ENCODE measurements at regions not wholly inside any gene's neighbourhood (a gene's known extent, or its start where the extent isn't known, plus 50 kb on each side); places are given as distances from the start of the nearest gene placed in this dataset.

DNA sequence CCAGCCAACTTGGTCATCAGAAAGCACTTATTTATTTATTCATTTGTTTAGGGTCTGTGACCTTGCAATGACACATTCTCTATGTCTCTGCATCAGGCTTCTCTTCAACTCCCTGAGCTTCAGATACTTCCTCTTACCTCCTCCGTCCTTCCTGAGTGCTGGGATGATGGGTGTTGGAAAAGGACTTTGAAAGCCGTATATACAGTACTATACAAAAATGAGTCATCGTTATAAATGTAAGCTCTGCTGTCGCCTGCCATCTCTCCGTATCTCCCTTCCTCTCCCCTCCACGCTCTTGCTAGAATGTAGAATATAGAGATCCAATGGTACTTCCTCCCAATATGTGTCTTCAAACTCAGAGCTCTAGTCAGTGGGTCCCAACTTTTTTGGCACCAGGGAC is 91.9 kb upstream of the SALL4 start:
- no peak for ATAC-seq (ENCODE audit: low read depth in 2 of 2)
- H3K27ac ChIP-seq (ENCODE audit: insufficient read depth, low read length, poor library complexity, severe bottlenecking) = no peak overlapping the region

DNA sequence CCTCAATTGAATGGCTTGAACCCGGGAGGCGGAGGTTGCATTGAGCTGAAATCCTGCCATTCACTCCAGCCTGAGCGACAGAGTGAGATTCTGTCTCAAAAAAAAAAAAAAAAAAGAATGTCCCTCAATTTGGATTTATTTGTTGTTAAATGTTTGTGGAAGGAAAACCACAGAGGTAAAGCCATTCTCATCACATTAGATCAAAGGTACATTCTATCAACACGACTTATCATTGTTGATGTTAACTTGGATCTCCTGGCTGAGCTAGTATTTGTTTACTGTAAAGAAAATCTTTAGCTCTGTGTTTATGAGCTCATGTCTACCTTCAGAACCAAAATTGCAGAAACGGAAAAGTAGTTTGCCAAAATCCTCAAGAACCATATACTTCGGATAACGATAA is 91.4 kb upstream of the SALL4 start:
- Histone ChIP-seq H3K27ac (ENCODE audit: insufficient read depth, low read length, poor library complexity, severe bottlenecking) (no peak overlapping the region), H3K4me1 (ENCODE audit: control insufficient read depth, insufficient read depth, low read length, poor library complexity, severe bottlenecking) (no peaks in the 10 kb centered on the region), H3K9me3 (ENCODE audit: control insufficient read depth in 2 of 2, low read length in 2 of 2) (no peaks in the 10 kb centered on the region), H3K4me3 (ENCODE audit: low read depth, low read length) (no peak overlapping the region), H3K36me3 (ENCODE audit: control insufficient read depth, insufficient read depth, low read length) (no peaks in the 10 kb centered on the region), H3K27me3 (ENCODE audit: control insufficient read depth, insufficient read depth, low read length) (no peaks in the 10 kb centered on the region)
- DNase-seq (no peak), ATAC-seq (ENCODE audit: low read depth in 2 of 2) (no peak)
- Mint-ChIP-seq H3K27ac (no peak overlapping the region), H3K4me3 (no peak overlapping the region), H3K27me3 (no peaks in the 10 kb centered on the region), H3K9me3 (no peaks in the 10 kb centered on the region), H3K4me1 (no peaks in the 10 kb centered on the region), H3K36me3 (no peaks in the 10 kb centered on the region)

More for the DNA sequence above, 91.9 kb upstream of the SALL4 start:
- H3K9me3 Mint-ChIP-seq = no peaks in the 10 kb centered on the region
- H3K27me3 Mint-ChIP-seq = no peaks in the 10 kb centered on the region
- H3K36me3 Mint-ChIP-seq = no peaks in the 10 kb centered on the region
- H3K4me3 ChIP-seq (ENCODE audit: low read depth, low read length) = no peak overlapping the region
- H3K27ac Mint-ChIP-seq = no peak overlapping the region
- no peaks in the 10 kb centered on the region for H3K36me3 ChIP-seq (ENCODE audit: control insufficient read depth, insufficient read depth, low read length)
- no peaks in the 10 kb centered on the region for H3K4me1 Mint-ChIP-seq
- no peak overlapping the region for H3K4me3 Mint-ChIP-seq
- no peaks in the 10 kb centered on the region for H3K27me3 ChIP-seq (ENCODE audit: control insufficient read depth, insufficient read depth, low read length)
- H3K4me1 ChIP-seq (ENCODE audit: control insufficient read depth, insufficient read depth, low read length, poor library complexity, severe bottlenecking) = no peaks in the 10 kb centered on the region
- DNase-seq = no peak
- H3K9me3 ChIP-seq (ENCODE audit: control insufficient read depth in 2 of 2, low read length in 2 of 2) = no peaks in the 10 kb centered on the region

DNA sequence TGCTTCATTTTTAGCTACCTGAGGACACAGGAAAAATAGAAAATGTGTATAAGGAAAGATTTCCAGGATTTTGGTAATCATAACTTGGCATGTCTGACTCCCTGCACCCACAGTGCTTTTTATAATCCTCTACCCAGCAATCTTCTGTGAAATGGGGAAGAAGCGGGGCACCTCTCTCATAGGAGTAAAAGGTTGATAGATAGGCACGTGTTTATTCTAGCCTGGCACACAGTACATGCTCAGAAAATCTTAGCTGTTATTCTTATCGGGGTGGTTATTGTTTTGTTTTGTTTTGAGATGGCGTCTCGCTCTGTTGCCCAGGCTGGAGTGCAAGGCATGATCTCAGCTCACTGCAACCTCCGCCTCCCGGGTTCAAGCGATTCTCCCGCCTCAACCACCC is 87.7 kb upstream of the SALL4 start:
- Histone ChIP-seq H3K27ac (ENCODE audit: insufficient read depth, low read length, poor library complexity, severe bottlenecking) (no peak overlapping the region), H3K9me3 (ENCODE audit: control insufficient read depth in 2 of 2, low read length in 2 of 2) (no peaks in the 10 kb centered on the region), H3K27me3 (ENCODE audit: control insufficient read depth, insufficient read depth, low read length) (no peaks in the 10 kb centered on the region), H3K36me3 (ENCODE audit: control insufficient read depth, insufficient read depth, low read length) (no peaks in the 10 kb centered on the region), H3K4me3 (ENCODE audit: low read depth, low read length) (no peak overlapping the region), H3K4me1 (ENCODE audit: control insufficient read depth, insufficient read depth, low read length, poor library complexity, severe bottlenecking) (no peaks in the 10 kb centered on the region)
- Mint-ChIP-seq H3K27ac (no peak overlapping the region), H3K27me3 (peaks cover 6% of the 10 kb centered on the region), H3K4me3 (no peak overlapping the region), H3K36me3 (no peaks in the 10 kb centered on the region), H3K9me3 (no peaks in the 10 kb centered on the region), H3K4me1 (no peaks in the 10 kb centered on the region)
- DNase-seq (no peak), ATAC-seq (ENCODE audit: low read depth in 2 of 2) (no peak)

DNA sequence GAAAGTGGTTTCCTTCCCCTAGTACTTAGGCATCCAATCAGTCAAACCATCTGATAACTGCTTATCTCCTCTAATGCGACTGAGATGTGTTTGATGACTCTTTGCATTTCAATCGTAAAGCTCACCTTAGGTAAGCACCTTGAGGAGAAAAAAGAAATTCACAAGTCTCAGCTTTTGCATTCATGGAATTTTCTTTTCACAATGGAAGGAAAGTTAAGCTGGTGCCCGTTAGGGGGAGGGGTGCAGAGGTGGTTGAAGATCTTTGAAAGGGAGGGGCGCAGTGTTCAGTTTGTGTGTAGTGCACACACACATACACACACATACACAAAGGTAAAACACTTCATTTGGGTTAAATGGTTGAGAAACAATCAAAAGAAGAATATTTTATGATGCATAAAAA is 87.1 kb upstream of the SALL4 start:
- Mint-ChIP-seq H3K27ac (peak overlapping the region in 1 of 3 donors; percentile 6), H3K4me3 (no peak overlapping the region), H3K9me3 (no peaks in the 10 kb centered on the region), H3K36me3 (no peaks in the 10 kb centered on the region), H3K27me3 (peaks cover 6% of the 10 kb centered on the region), H3K4me1 (no peaks in the 10 kb centered on the region)
- no peak overlapping the region for H3K27ac ChIP-seq (ENCODE audit: insufficient read depth, low read length, poor library complexity, severe bottlenecking)
- no peaks in the 10 kb centered on the region for H3K9me3 ChIP-seq (ENCODE audit: control insufficient read depth in 2 of 2, low read length in 2 of 2)
- no peaks in the 10 kb centered on the region for H3K4me1 ChIP-seq (ENCODE audit: control insufficient read depth, insufficient read depth, low read length, poor library complexity, severe bottlenecking)
- H3K36me3 ChIP-seq (ENCODE audit: control insufficient read depth, insufficient read depth, low read length) = no peaks in the 10 kb centered on the region
- ATAC-seq (ENCODE audit: low read depth in 2 of 2) (no peak), DNase-seq (no peak)
- H3K27me3 ChIP-seq (ENCODE audit: control insufficient read depth, insufficient read depth, low read length) = no peaks in the 10 kb centered on the region
- no peak overlapping the region for H3K4me3 ChIP-seq (ENCODE audit: low read depth, low read length)

DNA sequence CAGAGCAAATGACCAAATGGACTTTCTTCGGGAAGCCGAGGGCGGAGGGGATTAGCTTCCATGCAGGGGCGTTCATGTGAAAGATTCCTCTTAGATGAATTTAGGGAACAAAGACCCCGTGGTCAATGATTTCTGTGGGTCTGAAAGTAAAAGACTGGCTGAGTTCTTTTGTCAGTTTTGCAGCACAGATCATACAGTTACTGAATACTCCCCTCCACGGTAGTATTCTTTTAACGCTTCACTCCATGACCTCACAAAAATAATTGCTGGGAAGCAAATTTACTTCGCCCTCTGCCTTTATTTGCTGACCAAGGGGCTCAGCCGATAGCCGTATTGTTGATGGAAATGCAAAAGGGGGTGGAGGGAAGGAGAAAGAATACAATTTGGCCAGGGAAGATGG is 86.0 kb upstream of the SALL4 start:
- H3K27ac ChIP-seq (ENCODE audit: insufficient read depth, low read length, poor library complexity, severe bottlenecking) = no peak overlapping the region
- no peak for ATAC-seq (ENCODE audit: low read depth in 2 of 2)

DNA sequence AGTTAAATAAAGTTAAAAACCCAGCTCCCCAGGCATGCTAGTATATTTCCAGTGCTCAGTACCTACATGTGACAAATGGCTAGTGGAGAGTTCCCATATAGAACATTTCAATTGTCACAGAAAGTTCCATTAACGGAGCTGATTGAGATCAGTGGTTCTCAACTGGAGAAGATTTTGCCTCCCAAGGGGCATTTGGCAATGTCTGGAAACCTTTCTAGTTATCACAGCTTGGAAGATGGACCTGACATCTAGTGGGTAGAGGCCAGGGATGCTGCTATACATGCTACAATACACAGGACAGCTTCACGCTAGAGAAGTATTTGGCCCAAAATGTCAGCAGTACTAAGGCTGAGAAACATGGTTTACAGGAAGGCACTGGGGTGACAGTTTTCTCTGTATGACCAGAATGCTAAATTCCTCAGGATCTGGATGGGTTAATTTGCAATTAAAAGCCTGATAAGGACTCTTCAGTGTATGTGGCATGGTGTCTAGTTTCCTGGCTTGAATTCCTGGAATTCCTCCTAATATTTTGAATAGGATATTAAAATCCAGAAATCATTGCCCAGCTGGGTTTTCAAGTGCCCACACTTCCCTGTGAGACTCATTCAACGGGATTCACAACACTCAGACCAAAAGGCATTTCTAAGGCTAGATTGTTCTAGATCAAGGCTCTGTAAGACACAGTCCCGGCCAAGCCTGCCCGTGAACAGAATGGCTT is 84.7 kb upstream of the SALL4 start:
- Mint-ChIP-seq H3K9me3 (no peaks in the 10 kb centered on the region), H3K27ac (no peak overlapping the region), H3K36me3 (no peaks in the 10 kb centered on the region), H3K4me3 (no peak overlapping the region), H3K4me1 (no peaks in the 10 kb centered on the region), H3K27me3 (peaks cover 12% of the 10 kb centered on the region)
- no peaks in the 10 kb centered on the region for H3K9me3 ChIP-seq (ENCODE audit: control insufficient read depth in 2 of 2, low read length in 2 of 2)
- DNase-seq (no peak), ATAC-seq (ENCODE audit: low read depth in 2 of 2) (no peak)
- H3K36me3 ChIP-seq (ENCODE audit: control insufficient read depth, insufficient read depth, low read length) = no peaks in the 10 kb centered on the region
- H3K27me3 ChIP-seq (ENCODE audit: control insufficient read depth, insufficient read depth, low read length) = no peaks in the 10 kb centered on the region
- no peak overlapping the region for H3K4me3 ChIP-seq (ENCODE audit: low read depth, low read length)
- H3K4me1 ChIP-seq (ENCODE audit: control insufficient read depth, insufficient read depth, low read length, poor library complexity, severe bottlenecking) = no peaks in the 10 kb centered on the region
- H3K27ac ChIP-seq (ENCODE audit: insufficient read depth, low read length, poor library complexity, severe bottlenecking) = no peak overlapping the region

More for the DNA sequence above, 86.0 kb upstream of the SALL4 start:
- Histone ChIP-seq H3K9me3 (ENCODE audit: control insufficient read depth in 2 of 2, low read length in 2 of 2) (no peaks in the 10 kb centered on the region), H3K4me1 (ENCODE audit: control insufficient read depth, insufficient read depth, low read length, poor library complexity, severe bottlenecking) (no peaks in the 10 kb centered on the region), H3K36me3 (ENCODE audit: control insufficient read depth, insufficient read depth, low read length) (no peaks in the 10 kb centered on the region), H3K27me3 (ENCODE audit: control insufficient read depth, insufficient read depth, low read length) (no peaks in the 10 kb centered on the region), H3K4me3 (ENCODE audit: low read depth, low read length) (no peak overlapping the region)
- H3K9me3 Mint-ChIP-seq = no peaks in the 10 kb centered on the region
- H3K36me3 Mint-ChIP-seq = no peaks in the 10 kb centered on the region
- H3K27me3 Mint-ChIP-seq = peaks cover 6% of the 10 kb centered on the region
- DNase-seq = no peak
- H3K27ac Mint-ChIP-seq = no peak overlapping the region
- H3K4me1 Mint-ChIP-seq = no peaks in the 10 kb centered on the region
- H3K4me3 Mint-ChIP-seq = no peak overlapping the region

DNA sequence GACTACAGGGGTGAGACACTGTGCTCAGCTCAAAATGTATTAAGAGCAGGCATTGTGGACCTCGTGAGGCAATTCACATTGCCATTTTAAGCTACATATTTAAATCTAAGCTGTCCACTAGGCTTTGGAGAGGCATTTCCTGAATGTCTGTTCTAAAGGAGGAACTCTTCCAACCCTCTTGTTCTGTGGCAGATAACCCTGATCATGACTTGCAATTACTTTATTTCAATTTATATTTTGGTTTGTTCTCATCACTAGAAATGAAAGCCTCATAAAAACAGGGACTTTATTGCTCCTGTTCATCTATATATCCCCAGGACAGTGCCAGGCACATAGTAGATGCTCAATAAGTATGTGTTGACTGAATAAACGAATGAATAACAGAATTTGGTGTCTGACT is 84.0 kb upstream of the SALL4 start:
- Mint-ChIP-seq H3K27me3 (peaks cover 12% of the 10 kb centered on the region), H3K9me3 (no peaks in the 10 kb centered on the region), H3K36me3 (no peaks in the 10 kb centered on the region), H3K4me3 (no peak overlapping the region), H3K27ac (no peak overlapping the region), H3K4me1 (no peaks in the 10 kb centered on the region)
- no peak for DNase-seq
- H3K27me3 ChIP-seq (ENCODE audit: control insufficient read depth, insufficient read depth, low read length) = no peaks in the 10 kb centered on the region
- no peak overlapping the region for H3K4me3 ChIP-seq (ENCODE audit: low read depth, low read length)
- no peaks in the 10 kb centered on the region for H3K9me3 ChIP-seq (ENCODE audit: control insufficient read depth in 2 of 2, low read length in 2 of 2)
- H3K36me3 ChIP-seq (ENCODE audit: control insufficient read depth, insufficient read depth, low read length) = no peaks in the 10 kb centered on the region
- ATAC-seq (ENCODE audit: low read depth in 2 of 2) = no peak
- no peaks in the 10 kb centered on the region for H3K4me1 ChIP-seq (ENCODE audit: control insufficient read depth, insufficient read depth, low read length, poor library complexity, severe bottlenecking)
- no peak overlapping the region for H3K27ac ChIP-seq (ENCODE audit: insufficient read depth, low read length, poor library complexity, severe bottlenecking)

DNA sequence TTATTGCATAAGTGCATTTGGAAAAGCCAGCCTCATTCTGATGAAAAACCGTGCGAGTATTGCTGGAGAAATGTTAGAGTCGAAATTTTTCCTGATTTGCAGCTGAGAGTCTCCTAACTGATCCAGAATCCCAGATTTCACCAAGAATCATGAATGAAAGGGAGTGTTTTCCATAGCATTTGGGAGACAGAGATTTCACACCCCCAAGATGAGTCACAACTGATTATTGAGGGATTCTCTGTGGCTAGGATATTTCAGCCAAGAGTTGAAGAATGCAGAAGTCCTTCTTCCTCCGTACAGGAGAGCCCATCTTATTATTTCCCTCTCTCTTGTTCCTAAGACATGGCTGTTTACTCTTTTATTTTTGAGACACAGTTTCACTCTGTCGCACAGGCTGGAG is 82.2 kb upstream of the SALL4 start:
- peaks cover 12% of the 10 kb centered on the region for H3K27me3 Mint-ChIP-seq
- ATAC-seq (ENCODE audit: low read depth in 2 of 2) (no peak), DNase-seq (no peak)
- H3K4me1 ChIP-seq (ENCODE audit: control insufficient read depth, insufficient read depth, low read length, poor library complexity, severe bottlenecking) = no peaks in the 10 kb centered on the region
- no peaks in the 10 kb centered on the region for H3K27me3 ChIP-seq (ENCODE audit: control insufficient read depth, insufficient read depth, low read length)
- H3K27ac Mint-ChIP-seq = no peak overlapping the region
- no peak overlapping the region for H3K4me3 Mint-ChIP-seq
- no peak overlapping the region for H3K4me3 ChIP-seq (ENCODE audit: low read depth, low read length)
- H3K4me1 Mint-ChIP-seq = no peaks in the 10 kb centered on the region
- no peaks in the 10 kb centered on the region for H3K9me3 Mint-ChIP-seq
- no peaks in the 10 kb centered on the region for H3K9me3 ChIP-seq (ENCODE audit: control insufficient read depth in 2 of 2, low read length in 2 of 2)
- H3K36me3 ChIP-seq (ENCODE audit: control insufficient read depth, insufficient read depth, low read length) = no peaks in the 10 kb centered on the region
- no peak overlapping the region for H3K27ac ChIP-seq (ENCODE audit: insufficient read depth, low read length, poor library complexity, severe bottlenecking)
- no peaks in the 10 kb centered on the region for H3K36me3 Mint-ChIP-seq

Data from CD4-positive, CD25-positive, alpha-beta regulatory T cell (primary cell).